ENCODE measurements at regions not wholly inside any gene's neighbourhood (a gene's known extent, or its start where the extent isn't known, plus 50 kb on each side); places are given as distances from the start of the nearest gene placed in this dataset.

- no peak for TF ChIP-seq ZNF655 (CRISPR knock-in tag; IDR thresholded peaks at IDR 0.05)
Observed at GRCh38 chr3:40847551-40847992, 322.8 kb downstream of the ZNF621 start (continued).

GRCh38 chr3:40848421-40848820, 323.7 kb downstream of the ZNF621 start:
- no peak for ATAC-seq
- no peak overlapping the region for H3K4me3 ChIP-seq
- POLR2A ChIA-PET = interaction anchor here (0.8 to 1.2 kb wide), 3 partner anchors 10 to 16 kb away, joined by 3 to 4 read pairs (median 3); no protein-coding TSS in a partner anchor
- H3K79me2 ChIP-seq (ENCODE audit: control insufficient read depth, insufficient read depth, low read length) = no peaks in the 10 kb centered on the region
- H3K9ac ChIP-seq (ENCODE audit: insufficient read depth in 1 of 2, low read depth in 2 of 2, low read length in 2 of 2) = no peak overlapping the region
- no peak overlapping the region for H2AFZ ChIP-seq (ENCODE audit: low read depth, low read length)
- WGBS (ENCODE audit: insufficient coverage, low coverage, missing lambda C conversion rate) = 0% methylated on average over 2 of the region's 2 CpGs
- CTCF ChIA-PET (ENCODE audit: low intra/inter-chr PET ratio) = no interaction called here
- H3K9me1 ChIP-seq (ENCODE audit: control insufficient read depth, insufficient read depth, low read length) = no peaks in the 10 kb centered on the region
- TF ChIP-seq HEY1 (CRISPR knock-in tag; IDR thresholded peaks at IDR 0.05; ENCODE audit: borderline replicate concordance) (no peak), CSDE1 (IDR thresholded peaks at IDR 0.05) (no peak), RUNX1 (IDR thresholded peaks at IDR 0.05; ENCODE audit: low read depth) (no peak), KLF16 (IDR thresholded peaks at IDR 0.05) (no peak), ATF4 (CRISPR knock-in tag; IDR thresholded peaks at IDR 0.05) (no peak), ZNF766 (CRISPR knock-in tag; conservative IDR thresholded peaks at IDR 0.05) (no peak), TBP (optimal IDR thresholded peaks at IDR 0.05; ENCODE audit: low read depth, low read length) (no peak), CREB1 (IDR thresholded peaks at IDR 0.05) (no peak), CREB1 (CRISPR knock-in tag; IDR thresholded peaks at IDR 0.05) (no peak), TEAD2 (tag; IDR thresholded peaks at IDR 0.05) (no peak), CBX2 (IDR thresholded peaks at IDR 0.05; ENCODE audit: insufficient read depth, low read length, poor library complexity, severe bottlenecking) (no peak), VEZF1 (CRISPR knock-in tag; IDR thresholded peaks at IDR 0.05) (no peak), ZNF3 (CRISPR knock-in tag; IDR thresholded peaks at IDR 0.05) (no peak), HMG20A (CRISPR knock-in tag; conservative IDR thresholded peaks at IDR 0.05) (no peak), SAFB (IDR thresholded peaks at IDR 0.05; ENCODE audit: borderline replicate concordance, low read depth, low read length) (no peak), ZBTB8A (IDR thresholded peaks at IDR 0.05; ENCODE audit: partially characterized antibody) (no peak), HDAC3 (IDR thresholded peaks at IDR 0.05; ENCODE audit: borderline replicate concordance, partially characterized antibody) (no peak)
- no peaks in the 10 kb centered on the region for H3K9me3 ChIP-seq (replicated peaks; ENCODE audit: control insufficient read depth, insufficient read depth, low read depth, low read length)
- BruUV-seq (replicated peaks) = no TSS peak
- DNase-seq (ENCODE audit: extremely low read depth in 1 of 4, low spot score in 3 of 4) = no peak
- no peak overlapping the region for H3K27ac ChIP-seq (ENCODE audit: extremely low read depth, low read depth, low read length)
- no peak overlapping the region for H3K4me2 ChIP-seq (ENCODE audit: insufficient read depth, low read length)
- in situ Hi-C loops (cut with MboI) (no loop called here), intact Hi-C loops (cut with micrococcal nuclease) (no loop called here)
- no peaks in the 10 kb centered on the region for H3K4me1 ChIP-seq (replicated peaks in 1 of 2; ENCODE audit: control insufficient read depth in 2 of 2, insufficient read depth in 2 of 2, low read length in 2 of 2)
- no peaks in the 10 kb centered on the region; a peak in 1 of 5 replicates for H3K27me3 ChIP-seq (ENCODE audit: control insufficient read depth in 2 of 2, insufficient read depth in 2 of 2, low read length in 2 of 2)
- no peaks in the 10 kb centered on the region for H4K20me1 ChIP-seq (replicated peaks; ENCODE audit: control insufficient read depth, insufficient read depth, low read length)
- no peaks in the 10 kb centered on the region for H3K36me3 ChIP-seq (ENCODE audit: control insufficient read depth, insufficient read depth, low read length)
- FAIRE-seq = no peak
